SK-N-MC (cell line): ENCODE measurements at regions not wholly inside any gene's neighbourhood (a gene's known extent, or its start where the extent isn't known, plus 50 kb on each side); places are given as distances from the start of the nearest gene placed in this dataset.

Source experiments
- EZH2 ChIP-seq: fragments of 200-600 bp; sonication (generic); IDR thresholded peaks from one replicate; pipeline ENCODE4 v1.6.1; 2017; ENCODE audit warnings: antibody characterized with exemption
- POLR2AphosphoS5 ChIP-seq: IDR thresholded peaks from 2 replicates; pipeline ENCODE4 v1.6.1; 2012; ENCODE audit warnings: mild to moderate bottlenecking, low read depth, low read length, borderline replicate concordance

DNA sequence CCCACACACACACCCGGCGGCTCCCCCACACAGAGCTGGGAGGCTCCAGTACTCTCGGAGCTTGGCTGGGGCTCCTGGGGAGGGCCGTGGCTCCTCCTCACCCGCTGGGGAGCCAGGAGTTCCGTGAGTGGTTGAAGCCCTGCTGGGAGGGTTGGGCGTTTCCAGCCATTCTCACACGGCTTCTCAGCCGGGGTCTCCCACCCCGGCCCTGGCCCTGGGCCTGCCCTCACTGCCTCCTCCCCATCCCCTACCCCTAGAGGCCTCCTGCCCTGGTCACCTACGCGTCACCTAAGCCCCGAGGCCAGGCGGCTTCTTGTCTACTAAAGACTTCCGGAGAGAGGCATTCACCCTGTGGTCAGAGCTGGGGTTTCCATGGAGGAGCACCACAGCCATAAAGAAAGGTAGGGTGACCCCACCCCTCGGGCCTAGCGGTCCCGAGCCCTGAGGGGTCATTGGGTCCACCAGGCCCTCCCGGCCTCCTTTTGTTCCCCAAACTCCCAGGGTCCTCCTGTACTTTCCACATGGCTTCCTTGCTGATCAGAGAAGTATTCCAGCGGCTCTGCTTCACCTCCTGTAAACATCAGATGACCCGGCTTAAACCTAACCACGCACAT lies 99.3 kb downstream of the TTLL2 start:
- no peak for TF ChIP-seq POLR2AphosphoS5
- no peak for TF ChIP-seq EZH2
